Transverse colon (tissue), 4 donors: ENCODE measurements at regions not wholly inside any gene's neighbourhood (a gene's known extent, or its start where the extent isn't known, plus 50 kb on each side); places are given as distances from the start of the nearest gene placed in this dataset.

Experiments used
- DNase-seq: peaks from one replicate; pipeline ENCODE4 v3.0.0-alpha.2; 2019
- H3K27ac ChIP-seq, 4 donors: fragments of 200-600 bp; sonication (generic); 2 replicates each; pipeline ENCODE4 v1.5.1; 2016 to 2018; ENCODE audit warnings: inconsistent platforms in 4 of 4
- H3K27me3 ChIP-seq: fragments of 200-600 bp; sonication (generic); 2 replicates; pipeline ENCODE4 v1.5.1; 2017; ENCODE audit warnings: inconsistent platforms
- H3K36me3 ChIP-seq, 4 donors: fragments of 200-600 bp; sonication (generic); 2 replicates each; pipeline ENCODE4 v1.5.1; 2017 to 2019; ENCODE audit warnings: inconsistent platforms in 4 of 4
- H3K4me1 ChIP-seq, 4 donors: fragments of 200-600 bp; sonication (generic); 2 replicates each; pipeline ENCODE4 v1.5.1; 2017 to 2020; ENCODE audit warnings: inconsistent platforms in 4 of 4
- H3K4me3 ChIP-seq, 4 donors: fragments of 200-600 bp; sonication (generic); 1 replicate in 1 of 4; 2 replicates in 3 of 4; pipeline versions ENCODE4 v1.5.1 to v1.6.1; 2017 to 2019; ENCODE audit warnings: inconsistent platforms in 4 of 4
- H3K9me3 ChIP-seq, 2 donors: fragments of 200-600 bp; sonication (generic); 2 replicates each; pipeline ENCODE4 v1.5.1; 2017 to 2019; ENCODE audit warnings: inconsistent platforms in 2 of 2
- CTCF ChIP-seq, 5 experiments: fragments of 200-600 bp in 3 of 5; fragments of 450-650 bp in 2 of 5; sonication (generic) in 3 of 5; IDR thresholded peaks; 1 replicate in 2 of 5; 2 replicates in 3 of 5; pipeline ENCODE4 v1.5.1; 2016 to 2017; ENCODE audit warnings: antibody characterized with exemption in 5 of 5, inconsistent platforms in 3 of 5, mild to moderate bottlenecking in 2 of 5, moderate library complexity in 1 of 5
- EP300 ChIP-seq: sonication (generic); formaldehyde crosslinking; IDR thresholded peaks from one replicate; pipeline ENCODE4 v1.6.1; 2017; ENCODE audit warnings: antibody characterized with exemption, low read depth
- POLR2A ChIP-seq: fragments of 450-650 bp; IDR thresholded peaks from one replicate; pipeline ENCODE4 v1.6.1; 2016; ENCODE audit warnings: antibody characterized with exemption, mild to moderate bottlenecking, moderate library complexity
- POLR2AphosphoS5 ChIP-seq, 3 donors: sonication (generic); formaldehyde crosslinking; IDR thresholded peaks; one replicate each; pipeline ENCODE4 v1.6.1; 2016; ENCODE audit warnings: antibody characterized with exemption in 3 of 3
- WGBS, 2 donors: methylation state at CpG; one replicate each; pipeline ENCODE4 v1.1.5; 2018; ENCODE audit warnings: low coverage in 1 of 2; 5-methylcytosine and 5-hydroxymethylcytosine counted together
- in situ Hi-C, 4 donors: fragments of 200-750 bp; cut with MboI; loops; one replicate each; pipeline versions ENCODE4 v1.15.0 to v1.15.1; 2017; ENCODE audit warnings: low sequenced_read_pairs in 3 of 4, low pct_ligation_motif_present in 1 of 4, low pct_unique_long_range_greater_than_20kb in 1 of 4
- intact Hi-C: fragments of 100-400 bp; cut with DNase I; formaldehyde crosslinking; loops from one replicate; pipeline ENCODE4 v1.15.1; 2023; ENCODE audit warnings: low total_unique reads

- no peak overlapping the region for H3K4me3 ChIP-seq
- no peaks in the 10 kb centered on the region for H3K27me3 ChIP-seq
- in situ Hi-C loops (no loop called here), intact Hi-C loops (no loop called here)
- H3K9me3 ChIP-seq, result no peaks in the 10 kb centered on the region
- WGBS, 2 donors, result 44 to 45% methylated on average over 5 to 8 of the region's 8 CpGs
- peaks cover 0 to 11% (median 0%) of the 10 kb centered on the region in 4 donors for H3K4me1 ChIP-seq
- H3K27ac ChIP-seq, result no peak overlapping the region
- TF ChIP-seq POLR2A (no peak), POLR2AphosphoS5 (IDR thresholded peaks at IDR 0.05) (no peak), CTCF (IDR thresholded peaks at IDR 0.05) (no peak), EP300 (no peak)
- DNase-seq, result peak; percentile 9
- H3K36me3 ChIP-seq, result no peaks in the 10 kb centered on the region
Measured at GRCh38 chr1:79859212-79859948, 852.9 kb upstream of the ADGRL4 start.

DNA sequence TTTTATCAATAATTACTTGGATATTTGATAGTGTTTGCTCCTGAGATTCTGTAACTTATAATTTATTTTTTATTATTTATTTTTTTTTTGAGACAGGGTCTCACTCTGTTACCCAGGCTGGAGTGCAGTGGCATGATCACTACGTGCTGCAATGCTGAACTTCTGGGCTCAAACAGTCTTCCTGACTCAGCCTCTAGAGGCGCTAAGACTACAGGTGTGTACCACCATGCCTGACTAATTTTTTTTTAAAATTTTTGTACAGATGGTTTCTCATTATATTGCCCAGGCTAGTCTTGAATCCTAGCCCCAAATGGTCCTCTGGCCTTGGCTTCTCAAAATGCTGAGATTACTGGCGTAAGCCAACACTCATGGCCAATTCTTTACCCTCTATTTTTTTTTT lies 845.5 kb upstream of the ADGRL4 start:
- in situ Hi-C loops, result no loop called here
- no peaks in the 10 kb centered on the region for H3K36me3 ChIP-seq
- no peaks in the 10 kb centered on the region for H3K27me3 ChIP-seq
- 72 to 74% methylated on average over 3 of the region's 3 CpGs for WGBS, 2 donors
- H3K4me3 ChIP-seq, result no peak overlapping the region
- DNase-seq, result no peak
- H3K9me3 ChIP-seq, result no peaks in the 10 kb centered on the region
- TF ChIP-seq POLR2AphosphoS5 (IDR thresholded peaks at IDR 0.05) (no peak), CTCF (IDR thresholded peaks at IDR 0.05) (no peak), POLR2A (no peak), EP300 (no peak)
- intact Hi-C loops, result no loop called here
- H3K4me1 ChIP-seq, result no peaks in the 10 kb centered on the region
- no peak overlapping the region for H3K27ac ChIP-seq

GRCh38 chr1:79849388-79849787 lies 842.9 kb upstream of the ADGRL4 start:
- H3K9me3 ChIP-seq, result no peaks in the 10 kb centered on the region
- no peak for DNase-seq
- no peaks in the 10 kb centered on the region for H3K4me1 ChIP-seq
- no peaks in the 10 kb centered on the region for H3K27me3 ChIP-seq
- H3K4me3 ChIP-seq, result no peak overlapping the region
- intact Hi-C loops (no loop called here), in situ Hi-C loops (no loop called here)
- TF ChIP-seq POLR2A, result no peak
- TF ChIP-seq EP300, result no peak
- WGBS, 2 donors, result 89% methylated on average over 1 of the region's 1 CpG
- H3K36me3 ChIP-seq, result no peaks in the 10 kb centered on the region
- H3K27ac ChIP-seq, result no peak overlapping the region

- no peaks in the 10 kb centered on the region for H3K4me1 ChIP-seq
- H3K4me3 ChIP-seq, result no peak overlapping the region
- H3K27me3 ChIP-seq, result no peaks in the 10 kb centered on the region
- no peak overlapping the region for H3K27ac ChIP-seq
- H3K36me3 ChIP-seq, result no peaks in the 10 kb centered on the region
- no peak for DNase-seq
- intact Hi-C loops, result no loop called here
- in situ Hi-C loops, result no loop called here
- H3K9me3 ChIP-seq, result no peaks in the 10 kb centered on the region
- TF ChIP-seq CTCF (IDR thresholded peaks at IDR 0.05), result no peak
- no peak for TF ChIP-seq POLR2AphosphoS5 (IDR thresholded peaks at IDR 0.05)
- no peak for TF ChIP-seq POLR2A
- no peak for TF ChIP-seq EP300
Measured at GRCh38 chr1:79848316-79848715, 841.8 kb upstream of the ADGRL4 start.

DNA sequence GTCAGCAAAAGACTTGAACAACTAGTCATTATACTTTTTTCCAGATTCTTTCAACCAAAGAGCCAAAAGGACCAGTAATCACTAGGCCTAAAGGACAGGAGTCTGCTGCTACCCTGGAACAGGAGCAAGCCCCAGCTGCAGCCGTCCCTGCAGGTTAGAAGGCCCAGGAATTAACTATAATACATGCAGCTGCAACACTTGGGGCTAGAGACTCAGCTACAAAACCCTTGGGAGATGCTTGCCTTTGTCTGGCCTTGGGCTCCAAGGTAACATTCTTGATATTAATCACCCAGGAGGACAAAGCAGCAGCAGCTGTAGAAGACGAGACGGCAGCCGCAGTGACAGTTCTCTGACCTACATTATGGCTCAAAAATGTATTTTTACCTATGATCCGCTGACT lies 841.2 kb upstream of the ADGRL4 start:
- 77% methylated on average over 5 of the region's 5 CpGs; no CpG with 5 or more reads in 1 of the 2 donors for WGBS, 2 donors
- no peak for TF ChIP-seq EP300
- no peak for TF ChIP-seq POLR2AphosphoS5 (IDR thresholded peaks at IDR 0.05)
- no peak for TF ChIP-seq POLR2A
- TF ChIP-seq CTCF (IDR thresholded peaks at IDR 0.05), result no peak
- H3K4me3 ChIP-seq, result no peak overlapping the region
- H3K4me1 ChIP-seq, result no peaks in the 10 kb centered on the region
- in situ Hi-C loops, result no loop called here
- no peaks in the 10 kb centered on the region for H3K9me3 ChIP-seq
- intact Hi-C loops, result no loop called here
- H3K36me3 ChIP-seq, result no peaks in the 10 kb centered on the region
- no peak for DNase-seq
- H3K27me3 ChIP-seq, result no peaks in the 10 kb centered on the region
- H3K27ac ChIP-seq, result no peak overlapping the region
